HCT116 (cell line): ENCODE measurements at regions not wholly inside any gene's neighbourhood (a gene's known extent, or its start where the extent isn't known, plus 50 kb on each side); places are given as distances from the start of the nearest gene placed in this dataset.

Experiments
- ATAC-seq: fragments of 200-7000 bp; cut with Tn5 transposase; 2 replicates; pipeline ENCODE4 v1.9.1; 2020; ENCODE audit warnings: mild to moderate bottlenecking, moderate library complexity
- BruUV-seq: library from RNA; stranded (reverse); fragments of 400-500 nt; replicated peaks from 2 replicates; lab custom pipeline; 2021; lab: Mats Ljungman, UMichigan
- CTCF ChIA-PET: fragments of 300-600 bp; sonication (Branson Sonifier 250); formaldehyde crosslinking; loops from one replicate; lab custom pipeline; 2021; ENCODE audit warnings: antibody characterized with exemption; lab: Charles Lee
- POLR2A ChIA-PET: fragments of 300-600, 350-600 bp; sonication (Branson Sonifier 250); formaldehyde crosslinking; loops from one replicate; lab custom pipeline; 2021; ENCODE audit warnings: antibody characterized with exemption; lab: Charles Lee
- RAD21 ChIA-PET, 2 experiments: fragments of 300-600 bp; sonication (Branson Sonifier 250); formaldehyde crosslinking; loops; one replicate each; lab custom pipeline; 2023; ENCODE audit warnings: low total read pairs in 2 of 2; ENCODE audit not compliant: uncharacterized antibody in 2 of 2, unreplicated experiment in 2 of 2, low non-redundant PET in 1 of 2; lab: Charles Lee
- DNase-seq: peaks from one replicate; pipeline ENCODE4 v3.0.0-alpha.2; 2010; ENCODE audit warnings: low read depth, low spot score
- H2AFZ ChIP-seq: fragments of 200-600 bp; shearing (Covaris generic), sonication (generic); 2 replicates; pipeline ENCODE4 v1.6.1; 2017; ENCODE audit warnings: low read depth, mixed run types, mixed read lengths, antibody characterized with exemption, low read length; ENCODE audit not compliant: poor library complexity, severe bottlenecking
- H3K27ac ChIP-seq: 2 replicates; pipeline ENCODE4 v1.5.1; 2012; ENCODE audit warnings: low read depth, low read length
- H3K27me3 ChIP-seq: fragments of 200-600 bp; sonication (generic); 2 replicates; pipeline ENCODE4 v1.6.1; 2016; ENCODE audit warnings: mixed run types, low read length, mixed read lengths; ENCODE audit not compliant: insufficient read depth
- H3K36me3 ChIP-seq, 2 experiments: fragments of 200-500 bp in 1 of 2; fragments of 200-600 bp in 1 of 2; sonication (Bioruptor generic) in 1 of 2; sonication (generic) in 1 of 2; 2 replicates each; pipeline versions ENCODE4 v1.5.1 to v1.6.1; 2014 to 2016; ENCODE audit warnings: low read length in 2 of 2, inconsistent platforms in 1 of 2, mixed read lengths in 1 of 2, mixed run types in 1 of 2; ENCODE audit not compliant: insufficient read depth in 2 of 2, control insufficient read depth in 1 of 2
- H3K4me1 ChIP-seq, 2 experiments: fragments of 200-600 bp in 1 of 2; sonication (generic) in 1 of 2; 2 replicates each; pipeline versions ENCODE4 v1.5.1 to v1.6.1; 2012 to 2017; ENCODE audit warnings: low read length in 2 of 2, inconsistent platforms in 1 of 2, mild to moderate bottlenecking in 1 of 2, mixed read lengths in 1 of 2, mixed run types in 1 of 2, moderate library complexity in 1 of 2; ENCODE audit not compliant: insufficient read depth in 2 of 2, control insufficient read depth in 1 of 2
- H3K4me2 ChIP-seq: fragments of 200-600 bp; sonication (generic); 2 replicates; pipeline ENCODE4 v1.6.1; 2017; ENCODE audit warnings: mixed run types, low read length, mixed read lengths
- H3K4me3 ChIP-seq, 2 experiments: fragments of 200-600 bp in 1 of 2; sonication (generic) in 1 of 2; replicated peaks in 1 of 2; 2 replicates each; pipeline ENCODE4 v1.5.1; 2011 to 2016; ENCODE audit warnings: low read length in 2 of 2, control low read depth in 1 of 2, low read depth in 1 of 2, mild to moderate bottlenecking in 1 of 2, mixed read lengths in 1 of 2, mixed run types in 1 of 2
- H3K79me2 ChIP-seq: fragments of 200-600 bp; sonication (generic); 2 replicates; pipeline ENCODE4 v1.6.1; 2017; ENCODE audit warnings: mild to moderate bottlenecking, mixed run types, low read length, moderate library complexity, mixed read lengths; ENCODE audit not compliant: insufficient read depth
- H3K9ac ChIP-seq: fragments of 200-600 bp; sonication (generic); 2 replicates; pipeline ENCODE4 v1.6.1; 2016; ENCODE audit warnings: low read length, mixed read lengths
- H3K9me2 ChIP-seq: fragments of 200-600 bp; sonication (generic), shearing (Covaris generic); 2 replicates; pipeline ENCODE4 v1.6.1; 2017; ENCODE audit warnings: mixed run types, mild to moderate bottlenecking, moderate library complexity; ENCODE audit not compliant: insufficient read depth
- H3K9me3 ChIP-seq, 2 experiments: fragments of 200-500 bp in 1 of 2; fragments of 200-600 bp in 1 of 2; sonication (Bioruptor generic) in 1 of 2; sonication (generic) in 1 of 2; 2 replicates each; pipeline ENCODE4 v1.6.1; 2014 to 2017; ENCODE audit warnings: low read length in 2 of 2, mixed read lengths in 2 of 2, inconsistent platforms in 1 of 2, low read depth in 1 of 2, mild to moderate bottlenecking in 1 of 2, mixed run types in 1 of 2, moderate library complexity in 1 of 2; ENCODE audit not compliant: control insufficient read depth in 1 of 2, insufficient read depth in 1 of 2
- H4K20me1 ChIP-seq: fragments of 200-600 bp; sonication (generic), shearing (Covaris generic); 2 replicates; pipeline ENCODE4 v1.6.1; 2017; ENCODE audit warnings: mixed run types, mild to moderate bottlenecking, moderate library complexity; ENCODE audit not compliant: insufficient read depth
- CTCF ChIP-seq, 3 experiments: fragments of 200-600 bp in 1 of 3; sonication (generic) in 1 of 3; IDR thresholded peaks in 2 of 3; conservative IDR thresholded peaks in 1 of 3; 2 replicates each; pipeline ENCODE4 v1.5.1; 2012 to 2017; ENCODE audit warnings: low read depth in 2 of 3, low read length in 2 of 3, antibody characterized with exemption in 1 of 3, borderline replicate concordance in 1 of 3, control low read depth in 1 of 3, mild to moderate bottlenecking in 1 of 3, mixed read lengths in 1 of 3, mixed run types in 1 of 3, moderate library complexity in 1 of 3; ENCODE audit not compliant: insufficient read depth in 1 of 3
- ELF1 ChIP-seq: IDR thresholded peaks from 2 replicates; pipeline ENCODE4 v1.6.1; 2012; ENCODE audit warnings: low read depth, borderline replicate concordance
- FOSL1 ChIP-seq: IDR thresholded peaks from 2 replicates; pipeline ENCODE4 v1.6.1; 2012; ENCODE audit warnings: low read depth
- JUND ChIP-seq: IDR thresholded peaks from 2 replicates; pipeline ENCODE4 v1.6.1; 2012
- SP1 ChIP-seq: IDR thresholded peaks from 2 replicates; pipeline ENCODE4 v1.6.1; 2012; ENCODE audit warnings: low read depth
- ZNF274 ChIP-seq: fragments of 200-500 bp; sonication (Bioruptor generic); IDR thresholded peaks from 2 replicates; pipeline ENCODE4 v1.6.1; 2014; ENCODE audit warnings: mild to moderate bottlenecking, low read depth, low read length, inconsistent platforms
- intact Hi-C: fragments of 100-400 bp; cut with micrococcal nuclease; formaldehyde crosslinking; loops from 2 replicates; pipeline ENCODE4 v1.10.0; 2022
- TF ChIP-seq, protein P1 (sequence below): IDR thresholded peaks from 2 replicates; pipeline ENCODE4 v1.6.1; 2012
- TF ChIP-seq, protein P2 (sequence below): IDR thresholded peaks from 2 replicates; pipeline ENCODE4 v1.6.1; 2012

GRCh38 chr7:35576031-35576573 lies 118.8 kb downstream of the HERPUD2 start:
- CTCF ChIA-PET = no interaction called here

More at GRCh38 chr7:35576031-35576573, 118.8 kb downstream of the HERPUD2 start:
- Histone ChIP-seq H4K20me1 (no peaks in the 10 kb centered on the region), H3K27me3 (no peaks in the 10 kb centered on the region; the same call in 1 of the 2 replicates), H3K4me3 (no peak overlapping the region), H3K27ac (no peak overlapping the region), H3K4me2 (no peak overlapping the region), H3K9me3 (no peaks in the 10 kb centered on the region), H3K4me1 (no peaks in the 10 kb centered on the region), H2AFZ (no peak overlapping the region), H3K9ac (no peak overlapping the region), H3K79me2 (no peaks in the 10 kb centered on the region), H3K9me2 (no peaks in the 10 kb centered on the region), H3K36me3 (no peaks in the 10 kb centered on the region)
- ChIA-PET RAD21 (no interaction called here), POLR2A (no interaction called here)
- TF ChIP-seq, protein P1, sequence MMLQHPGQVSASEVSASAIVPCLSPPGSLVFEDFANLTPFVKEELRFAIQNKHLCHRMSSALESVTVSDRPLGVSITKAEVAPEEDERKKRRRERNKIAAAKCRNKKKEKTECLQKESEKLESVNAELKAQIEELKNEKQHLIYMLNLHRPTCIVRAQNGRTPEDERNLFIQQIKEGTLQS = no peak
- no peak for TF ChIP-seq JUND
- no peak for TF ChIP-seq ZNF274
- TF ChIP-seq ELF1 = no peak
- TF ChIP-seq, protein P2, sequence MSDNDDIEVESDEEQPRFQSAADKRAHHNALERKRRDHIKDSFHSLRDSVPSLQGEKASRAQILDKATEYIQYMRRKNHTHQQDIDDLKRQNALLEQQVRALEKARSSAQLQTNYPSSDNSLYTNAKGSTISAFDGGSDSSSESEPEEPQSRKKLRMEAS = no peak
- no peak for TF ChIP-seq FOSL1
- TF ChIP-seq CTCF (IDR thresholded peaks at IDR 0.05 in 2 of 3, conservative IDR thresholded peaks at IDR 0.05 in 1 of 3; ENCODE audit: borderline replicate concordance in 1 of 3, insufficient read depth in 1 of 3, low read depth in 2 of 3, low read length in 2 of 3) = no peak
- no peak for TF ChIP-seq SP1
- no TSS peak for BruUV-seq
- DNase-seq (no peak), ATAC-seq (no peak)
- intact Hi-C loops = no loop called here
